HepG2 (cell line): ENCODE measurements at regions not wholly inside any gene's neighbourhood (a gene's known extent, or its start where the extent isn't known, plus 50 kb on each side); places are given as distances from the start of the nearest gene placed in this dataset.

Experiments
- ATAC-seq: fragments of 200-7000 bp; cut with Tn5 transposase; 3 replicates; pipeline ENCODE4 v1.9.1; 2020; ENCODE audit warnings: mild to moderate bottlenecking, moderate library complexity
- BruUV-seq: library from RNA; stranded (reverse); fragments of 400-500 nt; replicated peaks from 2 replicates; lab custom pipeline; 2021; lab: Mats Ljungman, UMichigan
- CTCF ChIA-PET: fragments of 300-600 bp; formaldehyde crosslinking; extraction: SDS; loops from one replicate; lab custom pipeline; 2021; ENCODE audit warnings: low total read pairs, inconsistent platforms, low intra/inter-chr PET ratio; lab: Yijun Ruan, JAX
- POLR2A ChIA-PET: fragments of 350-600 bp; sonication (Branson Sonifier 250); formaldehyde crosslinking; loops from one replicate; lab custom pipeline; 2020; ENCODE audit warnings: antibody characterized with exemption, inconsistent platforms; lab: Yijun Ruan, JAX
- DNase-seq: peaks from one replicate; pipeline ENCODE4 v3.0.0-alpha.2; 2015; ENCODE audit warnings: low spot score
- FAIRE-seq: peaks from 3 replicates; lab custom pipeline; 2011; peaks lifted over from hg19 to GRCh38; lab: Jason Lieb, UNC
- H2AFZ ChIP-seq: one replicate; pipeline ENCODE4 v1.6.1; 2011; ENCODE audit warnings: low read length, inconsistent platforms
- H3K27ac ChIP-seq: fragments of 300-600 bp; 3 replicates; pipeline ENCODE4 v1.8.0; 2011; ENCODE audit warnings: mixed run types, mild to moderate bottlenecking, mixed read lengths, low read length, inconsistent platforms; ENCODE audit not compliant: insufficient read depth; ENCODE audit errors: extremely low read length
- H3K27me3 ChIP-seq, 2 experiments: fragments of 200-600 bp in 1 of 2; 2 replicates in 1 of 2; 3 replicates in 1 of 2; pipeline versions ENCODE4 v1.6.0 to v1.8.0; 2011; ENCODE audit warnings: low read length in 2 of 2, mild to moderate bottlenecking in 2 of 2, moderate library complexity in 2 of 2, inconsistent platforms in 1 of 2; ENCODE audit not compliant: insufficient read depth in 2 of 2, control insufficient read depth in 1 of 2
- H3K36me3 ChIP-seq, 2 experiments: fragments of 200-600 bp in 1 of 2; replicated peaks in 1 of 2; 2 replicates in 1 of 2; 3 replicates in 1 of 2; pipeline versions ENCODE4 v1.5.1 to v1.8.0; 2011; ENCODE audit warnings: low read length in 2 of 2, inconsistent platforms in 1 of 2; ENCODE audit not compliant: insufficient read depth in 2 of 2, control insufficient read depth in 1 of 2
- H3K4me1 ChIP-seq: 2 replicates; pipeline ENCODE4 v1.5.1; 2012; ENCODE audit warnings: low read length, inconsistent platforms; ENCODE audit not compliant: insufficient read depth
- H3K4me2 ChIP-seq: 2 replicates; pipeline ENCODE4 v1.6.0; 2011; ENCODE audit warnings: low read depth, low read length, inconsistent platforms
- H3K4me3 ChIP-seq, 3 experiments: fragments of 200-600 bp in 1 of 3; sonication (generic), shearing (Covaris generic) in 1 of 3; replicated peaks in 1 of 3; 2 replicates each; pipeline ENCODE4 v1.5.1; 2011 to 2016; ENCODE audit warnings: low read length in 3 of 3, inconsistent platforms in 2 of 3, low read depth in 2 of 3, mild to moderate bottlenecking in 2 of 3, control low read depth in 1 of 3, mixed read lengths in 1 of 3; ENCODE audit not compliant: insufficient read depth in 1 of 3
- H3K79me2 ChIP-seq: one replicate; pipeline ENCODE4 v1.6.1; 2011; ENCODE audit warnings: low read length, inconsistent platforms; ENCODE audit not compliant: insufficient read depth
- H3K9ac ChIP-seq: 2 replicates; pipeline ENCODE4 v1.6.0; 2011; ENCODE audit warnings: mild to moderate bottlenecking, low read depth, low read length, inconsistent platforms; ENCODE audit not compliant: insufficient read depth
- H3K9me3 ChIP-seq: 2 replicates; pipeline ENCODE4 v1.5.1; 2012; ENCODE audit warnings: mild to moderate bottlenecking, low read length
- H4K20me1 ChIP-seq: 2 replicates; pipeline ENCODE4 v1.6.0; 2011; ENCODE audit warnings: inconsistent platforms, mild to moderate bottlenecking, low read length, moderate library complexity; ENCODE audit not compliant: insufficient read depth
- AFF4 ChIP-seq: sonication (generic); formaldehyde crosslinking; IDR thresholded peaks from 2 replicates; pipeline ENCODE4 v1.4.0; 2020; ENCODE audit warnings: missing genetic modification reagents
- ARID3A ChIP-seq: IDR thresholded peaks from 2 replicates; pipeline ENCODE4 v1.6.1; 2012; ENCODE audit warnings: low read depth, low read length, improper control_type of control experiment
- CCAR2 ChIP-seq: fragments of 200-400 bp; formaldehyde crosslinking; optimal IDR thresholded peaks from 2 replicates; pipeline ENCODE3; 2018; ENCODE audit warnings: low read depth, mild to moderate bottlenecking, low read length, moderate library complexity
- CREB1 ChIP-seq, 2 experiments: fragments of 450-650 bp in 1 of 2; IDR thresholded peaks; 2 replicates each; pipeline ENCODE4 v1.6.1; 2016 to 2017; ENCODE audit warnings: control low read depth in 1 of 2, mild to moderate bottlenecking in 1 of 2, missing compliant biosample characterization in 1 of 2, missing genetic modification characterization in 1 of 2
- FIP1L1 ChIP-seq: fragments of 200-400 bp; formaldehyde crosslinking; IDR thresholded peaks from 2 replicates; pipeline ENCODE4 v1.6.1; 2018; ENCODE audit warnings: low read depth, mild to moderate bottlenecking, low read length, moderate library complexity, borderline replicate concordance; ENCODE audit not compliant: insufficient read depth
- HDAC6 ChIP-seq: fragments of 200-600 bp; sonication (generic); IDR thresholded peaks from 2 replicates; pipeline ENCODE4 v1.7.0; 2017; ENCODE audit warnings: mild to moderate bottlenecking, antibody characterized with exemption, low read length, low read depth
- HMGA1 ChIP-seq: sonication (generic); formaldehyde crosslinking; conservative IDR thresholded peaks from 2 replicates; pipeline ENCODE4 v1.4.0; 2020; ENCODE audit warnings: missing genetic modification reagents
- HNRNPUL1 ChIP-seq: fragments of 200-400 bp; formaldehyde crosslinking; IDR thresholded peaks from 2 replicates; pipeline ENCODE4 v1.6.1; 2017; ENCODE audit warnings: low read depth, mild to moderate bottlenecking, low read length, moderate library complexity
- KDM4B ChIP-seq: sonication (generic); formaldehyde crosslinking; IDR thresholded peaks from 2 replicates; pipeline ENCODE4 v1.4.0; 2020; ENCODE audit warnings: missing genetic modification reagents
- PHF21A ChIP-seq: sonication (generic); formaldehyde crosslinking; IDR thresholded peaks from 2 replicates; pipeline ENCODE4 v1.5.0; 2020; ENCODE audit warnings: mild to moderate bottlenecking, missing genetic modification reagents
- POGZ ChIP-seq: sonication (generic); formaldehyde crosslinking; IDR thresholded peaks from 2 replicates; pipeline ENCODE4 v1.4.0; 2020; ENCODE audit warnings: mild to moderate bottlenecking, missing genetic modification reagents
- PTBP1 ChIP-seq: fragments of 200-400 bp; formaldehyde crosslinking; IDR thresholded peaks from 2 replicates; pipeline ENCODE4 v1.6.1; 2018; ENCODE audit warnings: low read length, low read depth; ENCODE audit not compliant: poor library complexity, severe bottlenecking
- RARA ChIP-seq: IDR thresholded peaks from 2 replicates; pipeline ENCODE4 v1.6.1; 2016; ENCODE audit warnings: missing genetic modification reagents, missing compliant biosample characterization
- RBAK ChIP-seq: sonication (generic); formaldehyde crosslinking; IDR thresholded peaks from 2 replicates; pipeline ENCODE4 v1.5.1; 2020; ENCODE audit warnings: mild to moderate bottlenecking, missing genetic modification reagents
- SNAPC5 ChIP-seq: sonication (generic); formaldehyde crosslinking; IDR thresholded peaks from 2 replicates; pipeline ENCODE4 v1.8.1; 2023; ENCODE audit warnings: mild to moderate bottlenecking, missing genetic modification reagents, borderline replicate concordance
- ZBTB37 ChIP-seq: sonication (generic); formaldehyde crosslinking; IDR thresholded peaks from 2 replicates; pipeline ENCODE4 v1.4.0; 2020; ENCODE audit warnings: mild to moderate bottlenecking, missing genetic modification reagents
- ZNF230 ChIP-seq: sonication (generic); formaldehyde crosslinking; IDR thresholded peaks from 2 replicates; pipeline ENCODE4 v1.4.0; 2020; ENCODE audit warnings: mild to moderate bottlenecking, missing genetic modification reagents
- ZNF468 ChIP-seq: sonication (generic); formaldehyde crosslinking; IDR thresholded peaks from 2 replicates; pipeline ENCODE4 v1.8.0; 2022; ENCODE audit warnings: mild to moderate bottlenecking, moderate library complexity, missing genetic modification reagents
- ZSCAN20 ChIP-seq: sonication (generic); formaldehyde crosslinking; IDR thresholded peaks from 2 replicates; pipeline ENCODE4 v1.4.0; 2020; ENCODE audit warnings: missing genetic modification reagents, mild to moderate bottlenecking, borderline replicate concordance
- WGBS: methylation state at CpG from one replicate; pipeline ENCODE4 v1.1.6; 2017; ENCODE audit warnings: low lambda C conversion rate; 5-methylcytosine and 5-hydroxymethylcytosine counted together
- in situ Hi-C: cut with HindIII; loops from 2 replicates; pipeline ENCODE4 v1.10.0; 2017; ENCODE audit warnings: low pct_unique_long_range_greater_than_20kb; ENCODE audit not compliant: extremely low pct_ligation_motif_present
- intact Hi-C: fragments of 100-400 bp; cut with micrococcal nuclease; formaldehyde crosslinking; loops from one replicate; pipeline ENCODE4 v1.10.0; 2022; ENCODE audit not compliant: unreplicated experiment

GRCh38 chr4:96986816-96987215 is 1146.9 kb downstream of the PDHA2 start:
- Histone ChIP-seq H3K9ac (no peak overlapping the region), H2AFZ (no peak overlapping the region), H3K36me3 (no peaks in the 10 kb centered on the region), H3K27me3 (no peaks in the 10 kb centered on the region; a peak in 1 of 5 replicates), H3K4me2 (no peak overlapping the region), H3K79me2 (no peaks in the 10 kb centered on the region), H3K9me3 (peaks cover 8% of the 10 kb centered on the region), H4K20me1 (no peaks in the 10 kb centered on the region), H3K4me1 (no peaks in the 10 kb centered on the region), H3K27ac (no peak overlapping the region), H3K4me3 (no peak overlapping the region)
- TF ChIP-seq ZSCAN20 (CRISPR knock-in tag) (no peak), CCAR2 (no peak), AFF4 (CRISPR knock-in tag) (no peak), ZBTB37 (CRISPR knock-in tag) (no peak), HMGA1 (CRISPR knock-in tag) (no peak), POGZ (CRISPR knock-in tag) (no peak), PHF21A (CRISPR knock-in tag) (no peak), SNAPC5 (CRISPR knock-in tag) (no peak), RBAK (CRISPR knock-in tag) (no peak), HDAC6 (no peak), ZNF230 (no peak), PTBP1 (no peak), RARA (no peak), ARID3A (no peak), ZNF468 (no peak), CREB1 (IDR thresholded peaks at IDR 0.05) (no peak), CREB1 (CRISPR knock-in tag; IDR thresholded peaks at IDR 0.05) (no peak), HNRNPUL1 (no peak), FIP1L1 (no peak), KDM4B (CRISPR knock-in tag) (no peak)
- intact Hi-C loops (no loop called here), in situ Hi-C loops (no loop called here)
- DNase-seq, result no peak
- 0% methylated on average over 1 of the region's 1 CpG for WGBS
- ChIA-PET POLR2A (no interaction called here), CTCF (no interaction called here)
- no peak for FAIRE-seq
- ATAC-seq, result no peak
- no TSS peak for BruUV-seq
